Esophagus muscularis mucosa (tissue), 4 donors: ENCODE measurements at regions not wholly inside any gene's neighbourhood (a gene's known extent, or its start where the extent isn't known, plus 50 kb on each side); places are given as distances from the start of the nearest gene placed in this dataset.

Experiments used
- CTCF ChIP-seq, 3 experiments: fragments of 200-600 bp in 2 of 3; fragments of 450-650 bp in 1 of 3; sonication (generic) in 2 of 3; IDR thresholded peaks; one replicate each; pipeline ENCODE4 v1.5.1; 2017 to 2019; ENCODE audit warnings: antibody characterized with exemption in 3 of 3, mild to moderate bottlenecking in 2 of 3, moderate library complexity in 1 of 3
- EP300 ChIP-seq: sonication (generic); formaldehyde crosslinking; IDR thresholded peaks from one replicate; pipeline ENCODE4 v1.6.1; 2017; ENCODE audit warnings: antibody characterized with exemption
- POLR2A ChIP-seq: fragments of 450-650 bp; IDR thresholded peaks from one replicate; pipeline ENCODE4 v1.6.1; 2017; ENCODE audit warnings: antibody characterized with exemption, moderate library complexity, mild to moderate bottlenecking, low read depth
- POLR2AphosphoS5 ChIP-seq, 2 donors: sonication (generic); formaldehyde crosslinking; IDR thresholded peaks; one replicate each; pipeline ENCODE4 v1.6.1; 2017; ENCODE audit warnings: antibody characterized with exemption in 2 of 2

DNA sequence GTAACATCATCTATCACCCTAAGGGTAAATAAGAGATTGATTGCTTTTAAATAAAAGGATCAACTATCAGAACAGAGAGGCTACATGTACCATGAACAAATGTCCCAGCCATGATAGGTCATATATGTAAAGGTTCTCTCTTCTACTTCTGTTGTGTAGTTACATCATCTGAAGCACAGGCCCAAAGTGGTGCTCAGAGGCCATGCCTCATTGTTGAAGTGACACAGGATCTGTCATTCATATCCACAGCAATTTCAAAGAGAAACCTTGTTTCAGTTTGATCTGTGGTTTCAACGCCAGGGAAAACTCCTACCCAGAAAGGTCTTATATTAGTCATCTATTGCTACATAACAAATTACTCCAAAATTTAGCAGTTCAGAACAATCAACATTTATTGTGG, 269.2 kb upstream of the MAOA start:
- no peak for TF ChIP-seq POLR2A
- TF ChIP-seq CTCF (IDR thresholded peaks at IDR 0.05) = no peak
- TF ChIP-seq POLR2AphosphoS5 (IDR thresholded peaks at IDR 0.05) = no peak
- no peak for TF ChIP-seq EP300
